ENCODE measurements at regions not wholly inside any gene's neighbourhood (a gene's known extent, or its start where the extent isn't known, plus 50 kb on each side); places are given as distances from the start of the nearest gene placed in this dataset.

GRCh38 chr6:11288065-11288464, 55.6 kb upstream of the NEDD9 start:
- TF ChIP-seq CTCF (IDR thresholded peaks at IDR 0.05) = no peak
- Histone ChIP-seq H3K27ac (no peak overlapping the region), H3K27me3 (no peaks in the 10 kb centered on the region), H3K9me3 (peaks cover 0 to 9% of the 10 kb centered on the region in 2 donors), H3K4me3 (no peak overlapping the region), H3K36me3 (no peaks in the 10 kb centered on the region), H3K4me1 (no peaks in the 10 kb centered on the region)
- DNase-seq (ENCODE audit: low spot score) = no peak

GRCh38 chr6:11284996-11285395, 52.5 kb upstream of the NEDD9 start:
- Histone ChIP-seq H3K27ac (no peak overlapping the region), H3K9me3 (peaks cover 0 to 9% of the 10 kb centered on the region in 2 donors), H3K4me1 (no peaks in the 10 kb centered on the region), H3K27me3 (no peaks in the 10 kb centered on the region), H3K36me3 (no peaks in the 10 kb centered on the region), H3K4me3 (no peak overlapping the region)
- DNase-seq (ENCODE audit: low spot score) = no peak
- TF ChIP-seq CTCF (IDR thresholded peaks at IDR 0.05) = no peak

- no peaks in the 10 kb centered on the region for H3K4me1 ChIP-seq
- H3K9me3 ChIP-seq = peaks cover 0 to 9% of the 10 kb centered on the region in 2 donors
- H3K4me3 ChIP-seq = no peak overlapping the region
- TF ChIP-seq CTCF (IDR thresholded peaks at IDR 0.05) = no peak
- H3K27ac ChIP-seq = no peak overlapping the region
- no peaks in the 10 kb centered on the region for H3K36me3 ChIP-seq
- DNase-seq (ENCODE audit: low spot score) = no peak
- no peaks in the 10 kb centered on the region for H3K27me3 ChIP-seq
Observed at GRCh38 chr6:11283629-11284028, 51.2 kb upstream of the NEDD9 start.

GRCh38 chr6:11282875-11283274, 50.4 kb upstream of the NEDD9 start:
- H3K4me3 ChIP-seq = no peak overlapping the region
- no peaks in the 10 kb centered on the region for H3K27me3 ChIP-seq
- TF ChIP-seq CTCF (IDR thresholded peaks at IDR 0.05) = no peak
- no peak overlapping the region for H3K27ac ChIP-seq
- peaks cover 0 to 9% of the 10 kb centered on the region in 2 donors for H3K9me3 ChIP-seq
- no peaks in the 10 kb centered on the region for H3K36me3 ChIP-seq
- H3K4me1 ChIP-seq = no peaks in the 10 kb centered on the region
- no peak for DNase-seq (ENCODE audit: low spot score)

Data from right atrium auricular region (tissue), 2 donors.